ENCODE measurements at regions not wholly inside any gene's neighbourhood (a gene's known extent, or its start where the extent isn't known, plus 50 kb on each side); places are given as distances from the start of the nearest gene placed in this dataset.

- TF ChIP-seq CTCF (IDR thresholded peaks at IDR 0.05): no peak
Observed at GRCh38 chr7:156487811-156488533, 152.6 kb upstream of the RNF32 start.

GRCh38 chr7:156480671-156481070 is 159.9 kb upstream of the RNF32 start:
- no peak for TF ChIP-seq CTCF (IDR thresholded peaks at IDR 0.05)

GRCh38 chr7:156479596-156479995 is 161.0 kb upstream of the RNF32 start:
- no peak for TF ChIP-seq CTCF (IDR thresholded peaks at IDR 0.05)

GRCh38 chr7:156478486-156478885 is 162.1 kb upstream of the RNF32 start:
- TF ChIP-seq CTCF (IDR thresholded peaks at IDR 0.05): no peak

GRCh38 chr7:156475666-156476065 is 164.9 kb upstream of the RNF32 start:
- no peak for TF ChIP-seq CTCF (IDR thresholded peaks at IDR 0.05)

GRCh38 chr7:156475179-156475578 is 165.4 kb upstream of the RNF32 start:
- TF ChIP-seq CTCF (IDR thresholded peaks at IDR 0.05): no peak

- no peak for TF ChIP-seq CTCF (IDR thresholded peaks at IDR 0.05)
Observed at GRCh38 chr7:156474241-156474743, 166.3 kb upstream of the RNF32 start.
